ENCODE measurements at regions not wholly inside any gene's neighbourhood (a gene's known extent, or its start where the extent isn't known, plus 50 kb on each side); places are given as distances from the start of the nearest gene placed in this dataset.

- in situ Hi-C loops (cut with MboI; ENCODE audit: low pct_unique_long_range_greater_than_20kb, low sequenced_read_pairs, unreplicated experiment): no loop called here
- no peak for DNase-seq (ENCODE audit: low spot score)
Observed at GRCh38 chr16:8505327-8505991, 84.9 kb downstream of the TMEM114 start.

GRCh38 chr16:8502446-8502845 lies 87.9 kb downstream of the TMEM114 start:
- no peak for TF ChIP-seq CTCF (IDR thresholded peaks at IDR 0.05; ENCODE audit: extremely low read depth, insufficient read depth, missing control alignments)
- in situ Hi-C loops (cut with MboI; ENCODE audit: low pct_unique_long_range_greater_than_20kb, low sequenced_read_pairs, unreplicated experiment): no loop called here
- DNase-seq (ENCODE audit: low spot score): no peak

More at GRCh38 chr16:8505327-8505991, 84.9 kb downstream of the TMEM114 start:
- no peak for TF ChIP-seq CTCF (IDR thresholded peaks at IDR 0.05; ENCODE audit: extremely low read depth, insufficient read depth, missing control alignments)

- no peak for DNase-seq (ENCODE audit: low spot score)
- no peak for TF ChIP-seq CTCF (IDR thresholded peaks at IDR 0.05; ENCODE audit: extremely low read depth, insufficient read depth, missing control alignments)
- in situ Hi-C loops (cut with MboI; ENCODE audit: low pct_unique_long_range_greater_than_20kb, low sequenced_read_pairs, unreplicated experiment): no loop called here
Observed at GRCh38 chr16:8500351-8500750, 90.0 kb downstream of the TMEM114 start.

GRCh38 chr16:8496364-8496763 lies 93.9 kb downstream of the TMEM114 start:
- in situ Hi-C loops (cut with MboI; ENCODE audit: low pct_unique_long_range_greater_than_20kb, low sequenced_read_pairs, unreplicated experiment): no loop called here
- TF ChIP-seq CTCF (IDR thresholded peaks at IDR 0.05; ENCODE audit: extremely low read depth, insufficient read depth, missing control alignments): no peak
- no peak for DNase-seq (ENCODE audit: low spot score)

- no peak for TF ChIP-seq CTCF (IDR thresholded peaks at IDR 0.05; ENCODE audit: extremely low read depth, insufficient read depth, missing control alignments)
- in situ Hi-C loops (cut with MboI; ENCODE audit: low pct_unique_long_range_greater_than_20kb, low sequenced_read_pairs, unreplicated experiment): no loop called here
- no peak for DNase-seq (ENCODE audit: low spot score)
Observed at GRCh38 chr16:8493972-8494371, 96.3 kb downstream of the TMEM114 start.

- no peak for DNase-seq (ENCODE audit: low spot score)
- no peak for TF ChIP-seq CTCF (IDR thresholded peaks at IDR 0.05; ENCODE audit: extremely low read depth, insufficient read depth, missing control alignments)
- in situ Hi-C loops (cut with MboI; ENCODE audit: low pct_unique_long_range_greater_than_20kb, low sequenced_read_pairs, unreplicated experiment): no loop called here
Observed at GRCh38 chr16:8492690-8493089, 97.6 kb downstream of the TMEM114 start.

Measured in GM13977 (cell line).